HG02885 (cell line): ENCODE measurements at regions not wholly inside any gene's neighbourhood (a gene's known extent, or its start where the extent isn't known, plus 50 kb on each side); places are given as distances from the start of the nearest gene placed in this dataset.

Experiments
- ATAC-seq: cut with Tn5 transposase; IDR thresholded peaks from one replicate; pipeline ENCODE4 v1.9.1; 2021; ENCODE audit warnings: mild to moderate bottlenecking; ENCODE audit not compliant: unreplicated experiment, poor library complexity

- no peak for ATAC-seq
Measured at GRCh38 chr2:128619471-128620325, 301.0 kb upstream of the HS6ST1 start.

GRCh38 chr2:128621074-128621473 lies 302.4 kb upstream of the HS6ST1 start:
- no peak for ATAC-seq

DNA sequence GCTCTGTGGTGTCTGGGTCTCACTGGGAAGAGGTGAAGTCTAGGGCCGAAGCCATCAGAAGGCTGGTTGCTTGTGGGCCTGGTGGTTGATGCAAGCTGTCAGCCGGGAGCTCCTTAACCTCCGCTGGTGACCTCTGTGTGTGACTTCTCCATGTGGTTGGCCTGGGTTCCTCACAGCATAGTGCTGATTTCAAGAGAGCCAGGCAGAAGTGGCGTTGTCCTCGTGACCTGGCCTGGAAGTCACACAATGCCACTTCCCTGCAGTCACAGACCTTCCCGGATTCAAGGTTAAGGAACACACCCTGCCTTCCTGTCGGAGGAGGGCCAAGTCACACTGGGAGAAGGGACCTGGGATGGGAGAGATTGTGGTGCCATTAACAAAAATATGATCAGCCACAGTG lies 303.7 kb upstream of the HS6ST1 start:
- ATAC-seq: no peak

DNA sequence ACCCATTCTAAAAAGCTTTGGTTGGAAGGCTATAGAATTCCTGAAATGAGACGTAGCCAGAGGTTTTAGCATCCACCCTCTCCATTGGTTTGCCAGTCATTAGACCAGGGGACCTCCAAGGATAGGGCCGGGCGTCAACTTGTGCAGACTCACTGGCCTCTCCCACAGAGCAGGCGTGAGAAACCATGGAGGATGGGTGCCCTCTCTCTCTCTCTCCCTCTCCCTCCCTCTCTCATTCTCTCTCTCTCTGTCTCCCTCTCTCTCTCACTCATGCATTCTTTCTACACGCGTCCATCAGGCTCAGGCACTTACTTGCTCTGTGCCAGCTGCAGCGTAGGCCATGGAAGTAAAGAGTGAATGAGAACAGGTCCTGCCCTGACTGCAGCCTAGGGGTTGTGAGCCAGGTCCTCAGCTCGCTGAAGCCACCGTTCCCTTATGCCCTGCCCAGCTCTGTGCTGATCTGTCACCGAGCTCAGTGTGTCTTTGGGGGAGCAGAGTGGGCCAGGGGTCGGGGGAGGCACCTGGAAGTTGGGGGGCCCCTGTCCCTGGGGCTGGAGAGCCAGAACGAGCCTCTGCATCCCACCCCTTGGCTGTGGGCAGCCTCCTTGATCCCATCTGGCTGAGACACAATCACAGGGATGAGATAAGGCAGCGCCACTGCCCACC lies 304.4 kb upstream of the HS6ST1 start:
- no peak for ATAC-seq

GRCh38 chr2:128623776-128624761 lies 305.4 kb upstream of the HS6ST1 start:
- peak; percentile 91 for ATAC-seq

- no peak for ATAC-seq
Measured at GRCh38 chr2:128624956-128625355, 306.3 kb upstream of the HS6ST1 start.

DNA sequence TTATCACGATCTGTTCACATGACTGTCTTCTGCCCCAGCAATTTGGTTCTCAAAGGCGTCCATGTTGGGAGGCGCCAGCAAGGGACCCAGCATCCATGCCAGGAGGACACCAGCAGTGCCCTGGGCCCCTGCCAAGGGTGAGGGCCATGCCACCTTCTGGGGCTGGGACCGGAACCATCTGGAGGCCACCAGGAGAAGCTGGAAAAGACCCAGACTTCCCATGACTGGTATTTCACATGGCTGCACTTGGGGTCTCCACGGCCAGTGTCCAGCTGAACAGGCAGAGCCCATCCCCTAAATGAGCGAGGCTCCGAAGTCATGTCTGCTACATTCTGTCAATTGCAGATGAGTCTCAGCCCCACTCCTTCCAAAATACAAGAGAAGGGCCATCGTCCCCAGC lies 306.8 kb upstream of the HS6ST1 start:
- no peak for ATAC-seq

DNA sequence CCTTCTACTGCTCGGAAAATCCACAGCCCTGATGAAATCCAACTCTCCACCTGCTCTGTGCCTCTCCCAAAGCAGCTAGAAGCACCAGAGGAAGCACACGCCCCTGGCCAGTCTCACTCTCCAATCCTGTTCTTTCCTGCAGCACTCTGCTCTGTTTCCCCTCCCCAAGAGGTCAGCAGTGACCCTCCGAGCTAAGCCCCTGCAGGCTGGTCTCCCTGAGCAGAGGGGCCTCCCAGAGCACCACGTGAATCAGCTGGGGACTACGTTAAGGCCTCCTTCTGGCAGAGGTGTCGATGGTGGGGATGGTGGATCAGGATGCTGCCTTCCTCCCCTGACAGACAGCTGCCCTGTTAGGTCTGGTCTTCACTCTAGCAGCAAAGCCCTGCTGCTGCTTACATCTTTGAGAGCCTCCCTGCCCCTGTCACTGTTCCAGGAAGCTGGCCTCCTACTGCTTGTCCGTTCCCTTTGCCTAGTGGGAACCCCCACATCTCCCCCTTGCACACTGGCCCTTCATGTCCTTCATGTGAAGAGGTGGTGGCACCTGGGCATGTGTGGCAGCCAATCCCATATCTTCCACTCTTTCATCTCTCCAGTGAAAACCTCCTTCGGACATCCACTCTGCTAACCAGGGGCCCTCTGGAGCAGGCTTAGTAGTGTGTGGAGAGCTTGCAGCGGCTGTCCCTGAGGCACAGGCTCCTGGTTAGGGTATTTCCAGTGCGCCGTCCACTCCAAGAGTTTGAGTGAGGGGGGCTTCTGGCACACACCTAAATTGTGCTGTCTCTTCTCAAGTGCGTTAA lies 307.5 kb upstream of the HS6ST1 start:
- no peak for ATAC-seq

- ATAC-seq: no peak
Measured at GRCh38 chr2:128626760-128627511, 308.3 kb upstream of the HS6ST1 start.

DNA sequence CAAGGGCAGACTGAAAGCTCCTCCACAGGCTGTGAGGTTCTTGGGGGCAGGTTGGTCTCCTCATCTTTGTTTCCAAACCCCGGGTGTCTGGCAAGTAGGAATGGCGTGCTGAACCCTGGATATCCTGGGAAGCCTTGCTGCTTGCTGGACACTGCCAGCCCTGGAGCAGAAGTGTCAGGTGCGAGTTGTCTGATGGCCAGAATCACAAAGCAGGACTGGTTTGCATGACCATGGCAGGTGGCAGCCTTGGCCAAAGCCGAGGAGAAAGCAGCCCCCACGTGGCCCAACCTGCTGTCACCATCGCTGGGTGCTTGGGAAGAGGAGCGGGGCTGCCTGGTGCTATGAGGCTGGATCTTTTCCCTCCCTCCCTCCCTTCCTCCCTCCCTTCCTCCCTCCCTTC lies 309.5 kb upstream of the HS6ST1 start:
- no peak for ATAC-seq

- ATAC-seq: no peak
Measured at GRCh38 chr2:128628996-128629395, 310.3 kb upstream of the HS6ST1 start.

DNA sequence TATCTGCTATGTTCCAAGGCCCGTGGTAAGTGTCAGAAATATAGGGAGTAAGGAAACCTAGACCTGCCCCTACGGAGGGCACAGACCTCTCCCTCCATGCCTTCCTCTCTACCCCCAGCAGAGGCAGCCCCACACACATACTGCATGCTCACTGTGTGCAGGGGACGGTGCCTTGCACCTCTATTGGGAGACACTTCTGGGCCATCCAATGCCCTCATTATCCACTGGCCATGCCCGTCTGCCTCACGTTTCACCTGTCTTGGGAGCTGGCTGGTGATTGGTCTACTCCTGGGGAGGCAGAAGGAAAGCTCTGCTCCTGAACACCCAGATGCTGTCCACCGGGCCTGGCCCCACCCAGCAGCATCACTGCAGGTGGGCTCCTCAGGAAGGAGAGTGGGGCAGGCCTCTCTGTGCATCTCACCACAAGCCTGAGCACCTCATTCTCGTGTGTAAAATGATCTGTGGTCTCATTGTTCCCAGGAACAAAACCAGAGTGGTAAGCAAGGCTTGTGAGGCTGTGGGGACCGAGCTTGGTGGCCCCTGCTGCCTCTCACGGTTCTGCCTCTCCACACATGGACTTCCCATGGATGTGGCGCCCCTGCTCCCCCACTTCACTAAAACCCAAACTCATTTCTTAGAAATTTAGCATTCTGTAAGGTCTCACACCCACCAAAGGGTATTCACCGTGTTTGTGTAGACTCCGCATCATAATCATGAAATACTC lies 312.5 kb upstream of the HS6ST1 start:
- ATAC-seq: no peak

DNA sequence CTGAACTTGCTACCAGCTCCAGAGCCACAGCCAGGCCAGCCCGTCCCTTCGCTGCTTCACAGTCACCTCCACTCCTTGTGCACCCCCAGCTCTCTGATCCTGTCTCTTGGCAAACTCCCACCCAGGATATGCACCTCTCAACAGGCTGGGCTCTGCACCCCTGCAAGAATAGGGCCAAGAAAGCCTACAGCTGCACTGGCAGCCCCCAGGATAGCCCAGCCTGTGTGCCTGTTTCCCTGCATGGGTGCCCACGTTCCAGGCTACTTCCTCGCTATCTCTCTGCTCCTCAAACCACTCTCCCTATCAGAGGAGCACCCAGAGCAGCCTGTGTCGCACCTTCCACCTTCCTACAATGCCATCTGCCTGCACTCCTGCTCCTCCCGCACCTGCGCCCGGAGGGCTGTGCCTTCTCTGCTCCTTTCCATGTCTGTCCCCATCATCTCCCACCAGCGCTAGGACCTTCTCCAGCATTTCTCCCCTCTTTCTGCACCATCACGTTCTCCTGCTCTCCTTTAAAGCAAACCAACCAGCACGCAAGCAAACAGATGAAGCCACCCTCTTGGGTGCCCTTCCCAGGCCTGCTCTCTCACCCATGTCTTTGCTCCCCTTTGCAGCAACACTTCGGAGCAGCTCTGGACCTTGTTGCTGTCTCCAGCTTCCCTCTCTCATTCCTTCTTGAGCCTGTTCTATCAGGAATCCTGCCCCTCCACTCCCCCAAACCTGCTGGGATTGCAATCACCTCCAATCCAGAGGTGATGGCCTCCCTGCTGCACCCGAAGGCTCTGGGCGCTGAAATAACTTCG lies 313.2 kb upstream of the HS6ST1 start:
- ATAC-seq: no peak

DNA sequence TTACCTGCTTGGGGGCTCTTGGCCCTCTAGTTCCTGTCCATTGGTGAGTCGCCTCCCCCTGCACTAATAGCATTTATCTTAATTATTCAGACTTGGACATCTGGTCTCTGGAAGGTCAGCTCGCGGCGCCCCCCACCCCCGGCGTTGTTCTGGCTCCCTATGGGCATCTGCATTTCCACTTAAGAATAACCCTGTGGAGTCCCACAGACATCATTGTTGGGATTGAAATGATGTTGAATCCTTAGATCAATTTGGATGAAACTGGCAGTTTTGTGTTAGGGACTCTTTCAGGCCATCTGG lies 313.8 kb upstream of the HS6ST1 start:
- ATAC-seq: no peak

DNA sequence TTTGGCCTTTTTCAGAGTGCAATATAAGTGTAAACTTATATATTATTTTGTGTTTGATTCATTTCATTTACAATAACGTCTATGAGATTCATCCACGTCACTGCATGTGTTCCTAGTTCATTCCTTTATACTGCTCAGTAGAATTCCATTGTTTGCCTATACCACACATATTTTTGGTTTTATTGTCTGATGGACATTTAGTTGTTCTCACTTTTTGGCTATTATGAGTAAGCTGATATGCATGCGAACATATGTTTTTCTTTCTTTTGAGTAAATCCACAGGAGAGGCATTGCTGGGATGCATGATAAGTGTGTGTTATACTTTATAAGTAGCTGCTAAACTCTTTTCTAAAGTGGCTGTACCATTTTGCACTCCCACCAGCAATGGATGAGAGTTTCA lies 314.8 kb upstream of the HS6ST1 start:
- no peak for ATAC-seq

GRCh38 chr2:128635361-128635900 lies 316.8 kb upstream of the HS6ST1 start:
- ATAC-seq: no peak

DNA sequence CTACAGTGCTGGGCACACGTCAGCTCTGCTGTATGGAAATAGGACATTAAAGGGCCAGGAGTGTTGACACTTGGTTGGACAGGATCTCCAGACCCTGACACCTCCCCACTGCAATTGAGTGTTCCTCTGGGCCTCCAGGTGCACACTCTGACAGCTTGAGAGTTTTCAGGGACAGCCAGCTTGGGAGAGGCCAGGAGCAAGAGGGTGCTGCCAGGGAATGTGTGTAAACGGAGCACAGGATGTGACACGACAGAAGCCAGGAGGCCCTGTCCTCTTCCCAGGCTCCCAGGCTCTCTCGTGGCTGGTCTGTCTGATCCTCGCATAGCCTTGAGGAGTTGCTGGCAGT lies 318.1 kb upstream of the HS6ST1 start:
- no peak for ATAC-seq
